ENCODE measurements at regions not wholly inside any gene's neighbourhood (a gene's known extent, or its start where the extent isn't known, plus 50 kb on each side); places are given as distances from the start of the nearest gene placed in this dataset.

DNA sequence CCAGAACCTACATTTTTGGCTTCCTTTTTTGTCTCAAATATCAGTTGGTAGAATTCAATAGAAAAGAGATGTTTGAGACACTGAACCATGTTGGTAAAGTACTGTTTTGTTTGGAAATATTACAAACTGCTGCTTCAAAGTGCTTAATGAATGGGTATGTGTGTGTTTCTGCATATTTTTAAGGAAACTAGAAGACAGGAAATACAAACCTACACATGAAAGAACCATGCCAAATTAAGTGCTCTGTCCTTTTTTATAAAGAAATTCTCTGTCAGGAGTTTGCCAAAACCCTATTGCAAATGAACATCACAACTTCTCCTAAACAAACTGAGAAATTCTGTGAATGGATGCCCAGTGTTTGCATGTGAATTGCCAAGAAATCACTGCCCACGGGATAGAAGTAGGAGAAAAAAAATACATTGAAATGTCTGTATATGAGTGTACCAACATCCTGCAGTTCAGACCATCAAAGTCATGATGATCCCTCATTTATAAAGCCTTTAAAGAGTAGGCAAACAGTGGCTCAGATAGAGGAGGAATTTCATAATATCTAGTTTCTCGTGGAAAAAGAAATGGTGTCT, 69.6 kb upstream of the RND3 start:
- no peak for TF ChIP-seq EZH2phosphoT487 (IDR thresholded peaks at IDR 0.05; ENCODE audit: borderline replicate concordance, low read length)
- Histone ChIP-seq H3K4me3 (ENCODE audit: low read length) (no peak overlapping the region), H3K4me1 (ENCODE audit: control insufficient read depth, low read length) (no peaks in the 10 kb centered on the region), H3K4me2 (ENCODE audit: low read length) (no peak overlapping the region), H3F3A (ENCODE audit: control insufficient read depth, insufficient read depth) (no peaks in the 10 kb centered on the region), H3K27me3 (ENCODE audit: control insufficient read depth, low read length) (no peaks in the 10 kb centered on the region), H3K9me3 (ENCODE audit: control insufficient read depth, insufficient read depth, low read length) (no peaks in the 10 kb centered on the region), H3K79me2 (ENCODE audit: control insufficient read depth, low read length) (no peaks in the 10 kb centered on the region), H3K27ac (ENCODE audit: low read depth, low read length) (no peak overlapping the region), H3K9me2 (replicated peaks; ENCODE audit: control insufficient read depth, low read length) (no peaks in the 10 kb centered on the region), H3K36me3 (ENCODE audit: control insufficient read depth, low read length) (no peaks in the 10 kb centered on the region), H4K20me1 (ENCODE audit: control insufficient read depth, insufficient read depth, low read depth, low read length) (no peaks in the 10 kb centered on the region)

DNA sequence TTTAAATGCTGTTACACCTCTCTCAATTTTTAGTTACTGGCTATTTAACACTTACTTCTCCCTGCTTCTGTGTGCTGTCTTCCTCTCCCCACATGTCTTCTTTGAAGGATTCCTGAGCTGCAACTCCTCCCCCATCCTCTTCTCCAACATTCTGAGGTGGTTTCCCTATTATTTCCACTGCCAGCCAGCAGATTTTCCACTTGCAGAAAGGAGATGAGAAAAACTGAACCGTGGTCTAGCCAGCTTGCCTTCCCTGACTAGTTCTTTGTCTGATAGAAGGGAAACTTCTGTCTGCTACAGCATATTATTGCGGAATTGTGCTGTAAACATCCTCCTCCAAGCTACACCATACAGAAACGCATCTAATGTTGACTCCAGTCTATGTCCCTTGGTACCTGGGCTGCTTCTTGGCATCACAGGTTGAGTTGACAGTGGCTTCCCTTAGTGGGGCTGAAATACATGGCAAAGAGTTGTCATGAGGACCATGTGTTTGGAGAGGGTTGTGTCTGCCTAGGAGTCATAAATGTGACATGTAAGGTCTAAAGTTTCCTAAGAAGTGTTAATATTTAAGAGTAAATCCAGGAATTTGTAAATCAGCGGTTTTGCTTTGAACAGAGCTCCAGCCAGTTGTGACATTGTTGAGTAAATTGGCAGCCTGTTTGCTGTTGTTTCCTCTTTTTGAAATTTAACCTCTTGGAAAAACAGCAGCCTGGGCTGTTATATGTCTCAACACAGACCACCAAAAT, 68.3 kb upstream of the RND3 start:
- no peak overlapping the region for H3K4me2 ChIP-seq (ENCODE audit: low read length)
- no peaks in the 10 kb centered on the region for H3K79me2 ChIP-seq (ENCODE audit: control insufficient read depth, low read length)
- no peaks in the 10 kb centered on the region for H3K36me3 ChIP-seq (ENCODE audit: control insufficient read depth, low read length)
- H3K9me3 ChIP-seq (ENCODE audit: control insufficient read depth, insufficient read depth, low read length), result no peaks in the 10 kb centered on the region
- TF ChIP-seq, protein P1, sequence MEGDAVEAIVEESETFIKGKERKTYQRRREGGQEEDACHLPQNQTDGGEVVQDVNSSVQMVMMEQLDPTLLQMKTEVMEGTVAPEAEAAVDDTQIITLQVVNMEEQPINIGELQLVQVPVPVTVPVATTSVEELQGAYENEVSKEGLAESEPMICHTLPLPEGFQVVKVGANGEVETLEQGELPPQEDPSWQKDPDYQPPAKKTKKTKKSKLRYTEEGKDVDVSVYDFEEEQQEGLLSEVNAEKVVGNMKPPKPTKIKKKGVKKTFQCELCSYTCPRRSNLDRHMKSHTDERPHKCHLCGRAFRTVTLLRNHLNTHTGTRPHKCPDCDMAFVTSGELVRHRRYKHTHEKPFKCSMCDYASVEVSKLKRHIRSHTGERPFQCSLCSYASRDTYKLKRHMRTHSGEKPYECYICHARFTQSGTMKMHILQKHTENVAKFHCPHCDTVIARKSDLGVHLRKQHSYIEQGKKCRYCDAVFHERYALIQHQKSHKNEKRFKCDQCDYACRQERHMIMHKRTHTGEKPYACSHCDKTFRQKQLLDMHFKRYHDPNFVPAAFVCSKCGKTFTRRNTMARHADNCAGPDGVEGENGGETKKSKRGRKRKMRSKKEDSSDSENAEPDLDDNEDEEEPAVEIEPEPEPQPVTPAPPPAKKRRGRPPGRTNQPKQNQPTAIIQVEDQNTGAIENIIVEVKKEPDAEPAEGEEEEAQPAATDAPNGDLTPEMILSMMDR (IDR thresholded peaks at IDR 0.05; ENCODE audit: low read depth, low read length, poor library complexity, severe bottlenecking), result no peak
- TF ChIP-seq EZH2phosphoT487 (IDR thresholded peaks at IDR 0.05; ENCODE audit: borderline replicate concordance, low read length), result no peak
- no peaks in the 10 kb centered on the region for H3F3A ChIP-seq (ENCODE audit: control insufficient read depth, insufficient read depth)
- no peak overlapping the region for H3K4me3 ChIP-seq (ENCODE audit: low read length)
- H4K20me1 ChIP-seq (ENCODE audit: control insufficient read depth, insufficient read depth, low read depth, low read length), result no peaks in the 10 kb centered on the region
- H3K9me2 ChIP-seq (replicated peaks; ENCODE audit: control insufficient read depth, low read length), result no peaks in the 10 kb centered on the region
- no peak overlapping the region for H3K27ac ChIP-seq (ENCODE audit: low read depth, low read length)
- H3K4me1 ChIP-seq (ENCODE audit: control insufficient read depth, low read length), result no peaks in the 10 kb centered on the region
- no peaks in the 10 kb centered on the region for H3K27me3 ChIP-seq (ENCODE audit: control insufficient read depth, low read length)

DNA sequence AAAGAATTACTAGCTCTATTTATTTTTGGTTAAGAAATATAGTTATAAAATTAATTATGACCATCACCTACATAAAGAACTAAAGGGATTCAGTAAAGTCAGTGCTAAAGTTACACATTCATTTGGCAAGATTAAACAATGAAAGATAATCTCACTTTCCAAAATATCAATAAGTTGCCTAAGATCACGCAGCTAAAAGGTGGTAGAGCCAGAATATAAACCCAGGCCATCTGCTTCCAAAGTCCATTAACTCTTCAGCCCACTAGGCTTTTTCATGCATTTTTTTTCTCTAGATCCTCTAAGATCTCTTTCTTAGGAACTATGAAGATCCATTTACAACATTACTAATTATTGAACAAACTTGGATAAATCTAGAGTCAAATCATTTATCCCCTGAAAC, 66.6 kb upstream of the RND3 start:
- Histone ChIP-seq H3K36me3 (ENCODE audit: control insufficient read depth, low read length) (no peaks in the 10 kb centered on the region), H3K27ac (ENCODE audit: low read depth, low read length) (no peak overlapping the region), H4K20me1 (ENCODE audit: control insufficient read depth, insufficient read depth, low read depth, low read length) (no peaks in the 10 kb centered on the region), H3F3A (ENCODE audit: control insufficient read depth, insufficient read depth) (no peaks in the 10 kb centered on the region), H3K9me3 (ENCODE audit: control insufficient read depth, insufficient read depth, low read length) (no peaks in the 10 kb centered on the region), H3K27me3 (ENCODE audit: control insufficient read depth, low read length) (no peaks in the 10 kb centered on the region), H3K79me2 (ENCODE audit: control insufficient read depth, low read length) (no peaks in the 10 kb centered on the region), H3K9me2 (replicated peaks; ENCODE audit: control insufficient read depth, low read length) (no peaks in the 10 kb centered on the region), H3K4me2 (ENCODE audit: low read length) (no peak overlapping the region), H3K4me1 (ENCODE audit: control insufficient read depth, low read length) (no peaks in the 10 kb centered on the region), H3K4me3 (ENCODE audit: low read length) (no peak overlapping the region)
- TF ChIP-seq, protein P1 (IDR thresholded peaks at IDR 0.05; ENCODE audit: low read depth, low read length, poor library complexity, severe bottlenecking), result no peak
- no peak for TF ChIP-seq EZH2phosphoT487 (IDR thresholded peaks at IDR 0.05; ENCODE audit: borderline replicate concordance, low read length)

Data from DOHH2 (cell line).